SIG-M5 treated with dmso at 0.1 percent for 504 hours (cell line): ENCODE measurements at regions not wholly inside any gene's neighbourhood (a gene's known extent, or its start where the extent isn't known, plus 50 kb on each side); places are given as distances from the start of the nearest gene placed in this dataset.

Experiments
- DNase-seq: peaks from one replicate; lab custom pipeline; 2025; ENCODE audit not compliant: unreplicated experiment; lab: John Stamatoyannopoulos, UW

GRCh38 chr16:73547552-73548403, 499.9 kb upstream of the ZFHX3 start:
- no peak for DNase-seq

- no peak for DNase-seq
These were observed 498.5 kb upstream of the ZFHX3 start for GRCh38 chr16:73546341-73546845.

- DNase-seq = no peak
These were observed 497.8 kb upstream of the ZFHX3 start for GRCh38 chr16:73545755-73546154.

GRCh38 chr16:73545290-73545689, 497.4 kb upstream of the ZFHX3 start:
- no peak for DNase-seq

- no peak for DNase-seq
These were observed 496.9 kb upstream of the ZFHX3 start for GRCh38 chr16:73544826-73545225.

- DNase-seq = no peak
These were observed 496.2 kb upstream of the ZFHX3 start for GRCh38 chr16:73543970-73544599.

GRCh38 chr16:73543331-73543969, 495.5 kb upstream of the ZFHX3 start:
- no peak for DNase-seq

GRCh38 chr16:73542885-73543284, 495.0 kb upstream of the ZFHX3 start:
- no peak for DNase-seq

- DNase-seq = no peak
These were observed 490.0 kb upstream of the ZFHX3 start for GRCh38 chr16:73537921-73538320.

- no peak for DNase-seq
These were observed 489.0 kb upstream of the ZFHX3 start for GRCh38 chr16:73536931-73537330.

- DNase-seq = no peak
These were observed 483.1 kb upstream of the ZFHX3 start for GRCh38 chr16:73531021-73531420.

- no peak for DNase-seq
These were observed 482.6 kb upstream of the ZFHX3 start for GRCh38 chr16:73530529-73530928.

- DNase-seq = no peak
These were observed 481.5 kb upstream of the ZFHX3 start for GRCh38 chr16:73529303-73530012.

GRCh38 chr16:73527187-73527586, 479.3 kb upstream of the ZFHX3 start:
- no peak for DNase-seq

GRCh38 chr16:73526011-73526804, 478.3 kb upstream of the ZFHX3 start:
- DNase-seq = no peak

GRCh38 chr16:73523209-73523608, 475.3 kb upstream of the ZFHX3 start:
- DNase-seq = no peak

- DNase-seq = no peak
These were observed 473.6 kb upstream of the ZFHX3 start for GRCh38 chr16:73521499-73521898.

GRCh38 chr16:73515616-73516015, 467.7 kb upstream of the ZFHX3 start:
- DNase-seq = no peak

GRCh38 chr16:73510852-73511251, 462.9 kb upstream of the ZFHX3 start:
- no peak for DNase-seq

GRCh38 chr16:73506568-73507056, 458.7 kb upstream of the ZFHX3 start:
- DNase-seq = no peak
